HCT116 (cell line): ENCODE measurements at regions not wholly inside any gene's neighbourhood (a gene's known extent, or its start where the extent isn't known, plus 50 kb on each side); places are given as distances from the start of the nearest gene placed in this dataset.

ENCODE experiments used
- JUND ChIP-seq: IDR thresholded peaks from 2 replicates; pipeline ENCODE4 v1.6.1; 2012
- POLR2A ChIP-seq: IDR thresholded peaks from 2 replicates; pipeline ENCODE4 v1.7.0; 2011; ENCODE audit warnings: borderline replicate concordance; ENCODE audit not compliant: insufficient read depth, insufficient read length; ENCODE audit errors: extremely low read depth
- POLR2AphosphoS5 ChIP-seq: IDR thresholded peaks from 2 replicates; pipeline ENCODE4 v1.6.1; 2011; ENCODE audit warnings: mild to moderate bottlenecking, low read depth, low read length, moderate library complexity
- RAD21 ChIP-seq: IDR thresholded peaks from 2 replicates; pipeline ENCODE4 v1.6.1; 2012; ENCODE audit warnings: low read depth, mild to moderate bottlenecking
- YY1 ChIP-seq: IDR thresholded peaks from 2 replicates; pipeline ENCODE4 v1.6.1; 2011; ENCODE audit warnings: low read length, low read depth, moderate library complexity, mild to moderate bottlenecking; ENCODE audit not compliant: insufficient replicate concordance; ENCODE audit errors: extremely low read depth
- TF ChIP-seq, protein P1 (sequence below), 3 experiments: fragments of 200-600 bp in 1 of 3; sonication (generic) in 1 of 3; IDR thresholded peaks in 2 of 3; conservative IDR thresholded peaks in 1 of 3; 2 replicates each; pipeline ENCODE4 v1.5.1; 2012 to 2017; ENCODE audit warnings: low read depth in 2 of 3, low read length in 2 of 3, antibody characterized with exemption in 1 of 3, borderline replicate concordance in 1 of 3, control low read depth in 1 of 3, mild to moderate bottlenecking in 1 of 3, mixed read lengths in 1 of 3, mixed run types in 1 of 3, moderate library complexity in 1 of 3; ENCODE audit not compliant: insufficient read depth in 1 of 3

DNA sequence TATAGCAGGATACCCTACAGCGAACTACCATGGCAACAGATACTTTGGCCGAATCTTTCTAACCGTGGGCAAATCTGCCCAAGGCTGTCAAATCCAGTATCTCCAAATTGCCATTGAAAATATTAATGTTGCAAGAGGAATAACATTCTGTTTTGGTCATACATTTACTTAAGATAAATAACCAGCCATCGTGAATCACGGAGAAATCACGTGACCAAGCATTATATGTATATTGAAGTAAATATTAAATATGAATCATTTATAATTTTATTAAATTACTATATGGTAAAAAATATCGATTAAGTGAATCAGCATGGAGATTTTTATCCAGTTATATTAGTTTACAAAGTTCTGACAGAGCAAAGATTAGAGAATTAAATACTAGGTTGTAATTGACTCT lies 714.6 kb upstream of the GJE1 start:
- TF ChIP-seq RAD21 (no peak), POLR2A (no peak), POLR2AphosphoS5 (no peak), YY1 (no peak), JUND (no peak)
- TF ChIP-seq, protein P1, sequence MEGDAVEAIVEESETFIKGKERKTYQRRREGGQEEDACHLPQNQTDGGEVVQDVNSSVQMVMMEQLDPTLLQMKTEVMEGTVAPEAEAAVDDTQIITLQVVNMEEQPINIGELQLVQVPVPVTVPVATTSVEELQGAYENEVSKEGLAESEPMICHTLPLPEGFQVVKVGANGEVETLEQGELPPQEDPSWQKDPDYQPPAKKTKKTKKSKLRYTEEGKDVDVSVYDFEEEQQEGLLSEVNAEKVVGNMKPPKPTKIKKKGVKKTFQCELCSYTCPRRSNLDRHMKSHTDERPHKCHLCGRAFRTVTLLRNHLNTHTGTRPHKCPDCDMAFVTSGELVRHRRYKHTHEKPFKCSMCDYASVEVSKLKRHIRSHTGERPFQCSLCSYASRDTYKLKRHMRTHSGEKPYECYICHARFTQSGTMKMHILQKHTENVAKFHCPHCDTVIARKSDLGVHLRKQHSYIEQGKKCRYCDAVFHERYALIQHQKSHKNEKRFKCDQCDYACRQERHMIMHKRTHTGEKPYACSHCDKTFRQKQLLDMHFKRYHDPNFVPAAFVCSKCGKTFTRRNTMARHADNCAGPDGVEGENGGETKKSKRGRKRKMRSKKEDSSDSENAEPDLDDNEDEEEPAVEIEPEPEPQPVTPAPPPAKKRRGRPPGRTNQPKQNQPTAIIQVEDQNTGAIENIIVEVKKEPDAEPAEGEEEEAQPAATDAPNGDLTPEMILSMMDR (IDR thresholded peaks at IDR 0.05 in 2 of 3, conservative IDR thresholded peaks at IDR 0.05 in 1 of 3; ENCODE audit: borderline replicate concordance in 1 of 3, insufficient read depth in 1 of 3, low read depth in 2 of 3, low read length in 2 of 3) = no peak
